ENCODE measurements at regions not wholly inside any gene's neighbourhood (a gene's known extent, or its start where the extent isn't known, plus 50 kb on each side); places are given as distances from the start of the nearest gene placed in this dataset.
"Not testable (repeated sequence)": the region's sequence is repeated elsewhere in the genome, so short reads cannot be mapped to it uniquely, and the experiment has no call there.

DNA sequence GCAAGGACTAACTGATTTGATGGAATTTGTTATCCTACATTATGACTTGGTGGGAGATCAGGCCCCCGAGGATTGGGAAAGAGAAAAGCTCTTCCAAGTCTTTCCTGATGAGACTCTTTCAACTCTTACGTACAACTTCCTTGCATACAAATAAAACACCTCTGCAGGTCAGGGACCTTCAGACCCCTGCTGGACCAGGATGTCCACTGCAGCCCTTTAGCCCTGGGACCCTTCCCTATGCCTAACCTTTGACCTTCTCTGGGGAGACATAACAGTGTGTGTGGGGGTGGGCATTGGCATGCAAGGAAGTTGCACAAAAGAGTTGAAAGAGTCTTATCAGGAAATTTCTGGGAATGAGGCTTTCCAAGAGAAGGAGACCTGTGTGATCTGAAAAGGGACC, 859.4 kb downstream of the TYW1 start:
- no peak for DNase-seq

- DNase-seq, result no peak
Observed at GRCh38 chr7:67857698-67858097, 861.1 kb downstream of the TYW1 start.

GRCh38 chr7:67858931-67859330, 862.3 kb downstream of the TYW1 start:
- no peak for DNase-seq

DNA sequence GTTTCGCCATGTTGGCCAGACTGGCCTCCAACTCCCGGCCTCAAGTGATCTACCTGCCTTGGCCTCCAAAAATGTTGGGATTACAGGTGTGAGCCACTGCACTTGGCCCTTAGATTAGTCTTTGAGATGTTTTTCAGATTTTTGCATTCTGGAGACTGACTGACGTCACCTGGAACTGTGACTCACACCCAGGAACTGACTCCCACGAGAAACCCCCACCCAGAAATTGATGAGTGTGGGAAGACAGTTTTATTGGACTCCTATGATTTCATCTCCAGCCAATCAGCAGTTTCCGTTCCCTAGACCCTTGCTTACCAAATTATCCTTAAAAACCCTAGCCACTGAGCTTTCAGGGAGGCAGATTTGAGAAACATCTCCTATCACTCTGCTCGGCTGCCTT, 867.3 kb downstream of the TYW1 start:
- no peak for DNase-seq

DNA sequence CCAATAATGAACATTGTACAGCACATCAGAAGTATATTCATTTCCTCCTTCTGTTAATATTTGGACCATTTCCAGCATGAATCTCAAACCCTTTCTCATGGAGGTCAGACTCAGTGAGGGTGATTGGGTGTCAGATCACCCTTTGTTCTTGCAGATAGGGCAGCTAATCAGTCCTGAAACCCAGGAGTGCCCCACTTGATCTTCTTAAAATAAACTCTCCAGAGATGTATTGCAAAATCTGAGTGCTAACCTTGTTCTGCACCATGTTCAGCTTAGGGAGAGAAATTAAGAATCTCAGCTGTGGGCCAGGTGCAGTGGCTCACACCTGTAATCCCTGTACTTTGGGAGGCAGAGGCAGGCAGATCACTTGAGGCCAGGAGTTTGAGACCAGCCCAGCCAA, 869.4 kb downstream of the TYW1 start:
- no peak for DNase-seq

DNA sequence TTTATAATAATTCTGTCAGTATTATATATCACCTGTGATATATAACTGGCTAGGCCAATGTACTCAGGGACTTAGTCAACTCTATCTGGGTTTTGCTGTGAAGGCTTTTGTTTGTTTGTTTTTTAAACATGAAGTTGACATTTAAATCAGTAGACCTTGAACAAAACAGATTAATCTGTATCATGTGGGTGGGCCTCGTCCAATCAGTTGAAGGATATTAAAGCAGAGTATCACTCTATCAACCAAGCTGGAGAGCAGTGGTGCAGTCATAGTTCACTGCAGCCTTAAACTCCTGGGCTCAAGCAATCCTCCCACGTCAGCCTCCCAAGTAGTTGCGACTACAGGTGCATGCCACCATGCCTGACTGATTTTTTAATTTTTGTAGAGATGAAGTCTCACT, 870.2 kb downstream of the TYW1 start:
- DNase-seq, result no peak

- DNase-seq, result no peak
Observed at GRCh38 chr7:67870396-67870795, 873.8 kb downstream of the TYW1 start.

DNA sequence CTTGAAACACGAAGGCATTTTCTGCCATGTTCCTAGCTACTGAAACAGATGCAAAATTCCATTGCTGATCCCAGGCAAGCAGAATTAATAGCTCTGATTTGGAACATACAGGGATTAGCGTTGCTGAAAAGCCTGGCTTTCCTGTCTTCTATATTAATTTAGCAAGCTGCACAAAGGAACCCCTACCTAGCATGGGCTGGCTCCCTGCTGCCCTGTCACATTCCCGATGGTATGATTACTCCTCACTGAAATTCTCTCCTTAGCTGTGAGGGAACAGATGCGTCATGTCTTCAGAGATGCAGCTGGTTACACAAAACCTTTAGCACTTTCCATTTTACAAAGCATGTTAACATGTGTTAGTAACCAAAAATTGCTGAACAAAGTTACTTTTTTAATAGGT, 878.9 kb downstream of the TYW1 start:
- no peak for DNase-seq

- no peak for DNase-seq
Observed at GRCh38 chr7:67878808-67879207, 882.2 kb downstream of the TYW1 start.

GRCh38 chr7:67882843-67883242, 886.2 kb downstream of the TYW1 start:
- no peak for DNase-seq

GRCh38 chr7:67890316-67890715, 893.7 kb downstream of the TYW1 start:
- no peak for DNase-seq

DNA sequence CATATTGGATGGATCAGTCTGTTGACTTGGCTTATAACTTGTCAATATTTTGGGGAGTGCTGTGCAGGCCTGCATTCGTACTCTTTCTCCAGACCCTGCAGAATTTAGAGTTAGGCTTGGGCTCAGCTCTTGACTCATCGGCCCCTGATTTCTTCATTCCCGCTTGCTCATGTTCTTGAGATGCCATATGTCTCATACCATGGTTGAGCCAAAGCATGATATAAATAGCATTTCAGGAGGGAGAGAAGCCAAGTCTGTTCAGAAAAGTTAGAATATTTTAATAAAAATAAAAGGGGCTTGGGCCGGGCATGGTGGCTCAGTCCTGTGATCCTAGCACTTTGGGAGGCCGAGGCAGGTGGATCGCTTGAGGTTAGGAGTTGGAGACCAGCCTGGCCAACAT, 898.1 kb downstream of the TYW1 start:
- DNase-seq, result no peak

DNA sequence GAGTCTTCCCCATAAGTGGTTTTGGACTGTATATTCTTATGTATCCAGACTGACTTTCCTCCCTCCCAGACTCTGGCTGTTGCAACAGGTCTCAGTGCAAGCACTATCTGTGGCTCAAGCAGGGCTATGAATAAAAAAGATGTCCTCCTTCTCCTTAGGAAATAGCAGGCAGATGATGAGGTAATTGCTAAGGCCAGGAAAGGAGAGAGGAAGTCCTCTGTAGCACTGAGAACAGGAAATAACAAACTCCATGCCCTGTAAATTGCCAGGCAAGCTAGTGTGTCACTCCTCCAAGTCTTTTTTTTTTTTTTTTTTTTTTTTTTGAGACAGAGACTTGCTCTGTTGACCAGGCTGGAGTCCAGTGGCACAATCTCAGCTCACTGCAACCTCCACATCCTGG, 900.1 kb downstream of the TYW1 start:
- no peak for DNase-seq

- DNase-seq, result no peak
Observed at GRCh38 chr7:67900456-67900855, 903.8 kb downstream of the TYW1 start.

DNA sequence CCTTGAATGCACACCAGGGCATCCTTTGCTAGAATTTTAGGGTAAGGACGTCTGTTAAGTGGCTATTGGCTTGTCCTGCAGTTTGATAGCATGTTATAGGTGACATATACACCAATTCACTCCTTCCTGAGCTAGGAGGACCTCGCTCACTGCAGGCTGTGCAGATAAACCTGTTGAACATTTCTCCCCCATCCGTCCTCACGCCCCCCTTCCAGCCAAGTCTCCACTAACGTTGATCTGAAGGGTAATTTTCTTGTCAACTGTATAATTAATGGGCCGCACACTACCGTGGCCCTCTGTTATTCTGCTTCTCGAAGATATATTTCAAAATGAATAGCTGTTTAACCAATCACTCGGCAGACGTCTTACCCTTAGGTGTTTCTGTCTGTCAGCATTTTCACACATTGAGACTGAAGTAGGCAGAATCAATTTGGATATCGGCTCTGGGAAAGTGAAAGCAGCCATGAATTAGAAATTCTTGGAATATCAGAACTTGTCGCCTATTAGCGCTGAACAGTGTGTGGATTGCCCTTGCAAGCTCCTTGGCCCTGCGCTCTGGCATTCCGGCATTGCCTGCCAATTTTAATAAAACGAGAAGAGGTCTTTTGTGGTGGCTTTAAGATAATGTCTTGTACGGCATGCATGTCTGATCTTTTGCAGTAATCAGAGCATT, 905.3 kb downstream of the TYW1 start:
- DNase-seq, result no peak

GRCh38 chr7:67907792-67908191, 911.2 kb downstream of the TYW1 start:
- DNase-seq, result no peak

DNA sequence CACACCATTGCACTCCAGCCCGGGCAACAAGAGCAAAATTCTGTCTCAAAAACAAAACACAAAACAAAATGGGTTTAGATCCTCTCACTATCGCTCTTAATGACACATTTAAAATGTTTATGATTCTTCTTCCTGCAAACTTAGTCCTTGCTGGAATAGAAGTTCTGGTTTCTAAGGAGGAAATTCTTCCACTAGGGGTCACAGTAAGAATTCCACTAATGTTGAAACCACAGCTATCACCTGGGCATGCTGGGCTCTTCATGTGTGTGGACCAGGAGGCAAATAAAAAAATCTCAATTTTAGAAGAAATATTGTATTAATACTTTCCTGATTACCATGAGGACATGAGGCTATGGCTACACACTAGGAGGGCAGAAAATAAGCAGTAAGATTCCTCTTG, 915.8 kb downstream of the TYW1 start:
- DNase-seq, result no peak

- DNase-seq, result no peak
Observed at GRCh38 chr7:67913604-67914003, 917.0 kb downstream of the TYW1 start.

GRCh38 chr7:67916111-67916510, 919.5 kb downstream of the TYW1 start:
- not testable (repeated sequence) for DNase-seq

- no peak for DNase-seq
Observed at GRCh38 chr7:67916571-67917436, 920.2 kb downstream of the TYW1 start.

DNA sequence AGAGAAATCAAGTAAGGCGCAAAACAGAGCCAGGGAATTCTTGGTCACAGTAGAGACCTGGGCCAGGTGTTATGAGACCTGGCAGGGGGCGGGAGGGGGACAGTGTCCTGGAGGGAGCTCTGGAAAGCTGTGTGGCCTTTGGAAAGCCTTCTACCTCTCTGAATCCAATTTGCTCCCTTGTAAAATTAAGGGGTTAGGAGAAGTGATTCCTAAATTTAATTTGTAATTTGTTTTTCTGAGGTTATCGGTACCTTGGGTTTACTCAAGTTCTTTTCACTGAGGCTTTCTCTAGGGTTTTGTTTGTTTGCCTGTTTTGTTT, 920.8 kb downstream of the TYW1 start:
- no peak for DNase-seq

- peak in 1 of 2 donors; percentile 30 for DNase-seq
Observed at GRCh38 chr7:67918158-67918557, 921.5 kb downstream of the TYW1 start.

DNA sequence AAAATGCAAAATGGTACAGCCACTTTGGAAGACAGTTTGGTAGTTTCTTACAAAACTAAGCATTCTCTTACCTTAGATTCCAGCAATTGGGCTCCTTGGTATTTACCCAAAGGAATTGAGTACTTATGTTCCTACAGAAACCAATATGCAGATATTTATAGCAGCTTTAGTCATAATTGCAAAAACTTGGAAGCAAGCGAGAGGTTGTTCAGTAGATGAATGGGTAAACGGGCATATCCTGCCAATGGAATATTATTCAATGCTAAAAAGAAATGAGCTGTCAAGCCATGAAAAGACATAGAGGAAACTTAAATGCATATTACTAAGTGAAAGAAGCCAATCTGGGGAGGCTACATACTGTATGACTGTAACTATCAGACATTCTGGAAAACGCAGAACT, 926.7 kb downstream of the TYW1 start:
- DNase-seq, result no peak

GRCh38 chr7:67928141-67928540, 931.5 kb downstream of the TYW1 start:
- no peak for DNase-seq

DNA sequence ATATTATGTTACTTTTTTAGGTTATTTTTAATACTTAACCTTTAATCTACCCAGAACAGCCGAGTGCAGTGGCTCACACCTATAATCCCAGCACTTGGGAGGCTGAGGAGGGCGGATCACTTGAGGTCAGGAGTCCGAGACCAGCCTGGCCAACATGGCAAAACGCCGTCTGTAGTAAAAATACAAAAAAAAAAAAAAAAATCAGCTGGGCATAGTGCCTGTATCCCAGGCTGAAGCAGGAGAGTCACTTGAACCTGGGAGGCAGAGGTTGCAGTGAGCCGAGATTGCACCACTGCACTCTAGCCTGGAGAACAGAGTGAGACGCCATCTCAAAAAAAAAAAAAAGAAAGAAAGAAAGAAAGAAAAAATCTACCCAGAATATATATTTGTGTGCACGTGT, 939.8 kb downstream of the TYW1 start:
- not testable (repeated sequence) for DNase-seq

Data from CD4-positive, alpha-beta T cell treated with Interleukin-1 beta for 1 hour (primary cell).